HCT116 (cell line): ENCODE measurements at regions not wholly inside any gene's neighbourhood (a gene's known extent, or its start where the extent isn't known, plus 50 kb on each side); places are given as distances from the start of the nearest gene placed in this dataset.
"Not testable (repeated sequence)": the region's sequence is repeated elsewhere in the genome, so short reads cannot be mapped to it uniquely, and the experiment has no call there.

Experiments
- CTCF ChIP-seq, 3 experiments: fragments of 200-600 bp in 1 of 3; sonication (generic) in 1 of 3; IDR thresholded peaks in 2 of 3; conservative IDR thresholded peaks in 1 of 3; 2 replicates each; pipeline ENCODE4 v1.5.1; 2012 to 2017; ENCODE audit warnings: low read depth in 2 of 3, low read length in 2 of 3, antibody characterized with exemption in 1 of 3, borderline replicate concordance in 1 of 3, control low read depth in 1 of 3, mild to moderate bottlenecking in 1 of 3, mixed read lengths in 1 of 3, mixed run types in 1 of 3, moderate library complexity in 1 of 3; ENCODE audit not compliant: insufficient read depth in 1 of 3
- EGR1 ChIP-seq: IDR thresholded peaks from 2 replicates; pipeline ENCODE4 v1.6.1; 2012; ENCODE audit warnings: low read depth
- ZNF274 ChIP-seq: fragments of 200-500 bp; sonication (Bioruptor generic); IDR thresholded peaks from 2 replicates; pipeline ENCODE4 v1.6.1; 2014; ENCODE audit warnings: mild to moderate bottlenecking, low read depth, low read length, inconsistent platforms

- TF ChIP-seq CTCF (IDR thresholded peaks at IDR 0.05 in 2 of 3, conservative IDR thresholded peaks at IDR 0.05 in 1 of 3; ENCODE audit: borderline replicate concordance in 1 of 3, insufficient read depth in 1 of 3, low read depth in 2 of 3, low read length in 2 of 3); ZNF274; EGR1: not testable (repeated sequence)
Measured at GRCh38 chr4:49181088-49181487, 195.0 kb downstream of the CWH43 start.
